ENCODE measurements at regions not wholly inside any gene's neighbourhood (a gene's known extent, or its start where the extent isn't known, plus 50 kb on each side); places are given as distances from the start of the nearest gene placed in this dataset.

DNA sequence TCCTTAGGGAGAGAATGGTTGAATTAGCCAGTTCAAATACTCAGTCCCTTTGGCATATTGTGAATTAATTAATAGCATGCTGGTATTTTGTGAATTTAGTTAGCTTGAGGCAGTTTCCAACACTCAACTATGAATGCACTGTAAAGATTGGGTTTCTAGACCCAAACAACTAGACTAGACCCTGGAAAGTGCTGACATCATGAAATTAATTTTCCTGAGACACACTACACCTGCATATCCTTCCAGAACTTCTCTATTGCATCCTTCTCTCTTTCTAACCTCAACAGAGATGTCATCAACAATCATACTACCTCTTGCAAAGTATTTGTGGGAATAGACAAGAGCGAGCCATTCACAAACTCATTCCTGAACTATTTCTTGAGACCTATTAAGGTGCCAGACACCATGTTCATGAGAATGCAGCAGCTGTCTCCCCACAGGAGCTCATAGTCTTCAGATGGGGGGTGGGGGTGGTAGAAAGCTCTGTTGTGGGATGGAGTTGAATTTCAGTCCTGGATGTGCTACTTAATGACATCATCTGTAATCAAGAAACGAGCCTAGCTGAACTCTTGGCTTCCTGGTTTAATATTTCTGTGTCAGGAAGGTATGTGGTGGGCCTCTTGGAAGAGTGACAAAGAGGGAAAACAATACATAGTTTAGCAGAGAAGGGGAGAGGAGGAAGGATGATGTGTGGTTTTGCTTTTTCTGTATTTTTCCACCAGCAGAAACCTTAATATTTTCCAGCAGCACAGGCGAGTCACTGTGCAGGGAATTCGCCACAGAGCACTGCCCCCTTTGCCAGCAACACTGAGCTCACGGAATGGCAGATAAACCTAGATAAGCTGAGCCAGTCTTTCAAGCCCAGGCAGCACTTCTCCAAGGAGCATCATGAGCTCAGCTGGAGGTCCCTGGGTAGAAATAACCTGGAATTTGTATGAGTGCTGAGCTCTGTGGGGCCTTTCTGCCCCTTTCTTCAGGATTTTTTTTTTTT, 53.1 kb upstream of the CYSLTR2 start:
- Histone ChIP-seq H3K36me3 (no peaks in the 10 kb centered on the region), H3K27me3 (replicated peaks in 1 of 7) (no peaks in the 10 kb centered on the region), H3K4me1 (peaks cover 0 to 2% (median 0%) of the 10 kb centered on the region in 6 donors), H3K27ac (no peak overlapping the region), H3K4me3 (no peak overlapping the region), H3K9me3 (peaks cover 0 to 18% (median 8%) of the 10 kb centered on the region in 8 donors)
- TF ChIP-seq POLR2AphosphoS5 (IDR thresholded peaks at IDR 0.05) (no peak), POLR2A (IDR thresholded peaks at IDR 0.05) (no peak)
- TF ChIP-seq, protein P1, sequence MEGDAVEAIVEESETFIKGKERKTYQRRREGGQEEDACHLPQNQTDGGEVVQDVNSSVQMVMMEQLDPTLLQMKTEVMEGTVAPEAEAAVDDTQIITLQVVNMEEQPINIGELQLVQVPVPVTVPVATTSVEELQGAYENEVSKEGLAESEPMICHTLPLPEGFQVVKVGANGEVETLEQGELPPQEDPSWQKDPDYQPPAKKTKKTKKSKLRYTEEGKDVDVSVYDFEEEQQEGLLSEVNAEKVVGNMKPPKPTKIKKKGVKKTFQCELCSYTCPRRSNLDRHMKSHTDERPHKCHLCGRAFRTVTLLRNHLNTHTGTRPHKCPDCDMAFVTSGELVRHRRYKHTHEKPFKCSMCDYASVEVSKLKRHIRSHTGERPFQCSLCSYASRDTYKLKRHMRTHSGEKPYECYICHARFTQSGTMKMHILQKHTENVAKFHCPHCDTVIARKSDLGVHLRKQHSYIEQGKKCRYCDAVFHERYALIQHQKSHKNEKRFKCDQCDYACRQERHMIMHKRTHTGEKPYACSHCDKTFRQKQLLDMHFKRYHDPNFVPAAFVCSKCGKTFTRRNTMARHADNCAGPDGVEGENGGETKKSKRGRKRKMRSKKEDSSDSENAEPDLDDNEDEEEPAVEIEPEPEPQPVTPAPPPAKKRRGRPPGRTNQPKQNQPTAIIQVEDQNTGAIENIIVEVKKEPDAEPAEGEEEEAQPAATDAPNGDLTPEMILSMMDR (IDR thresholded peaks at IDR 0.05 in 8 of 11, conservative IDR thresholded peaks at IDR 0.05 in 3 of 11) = no peak
- DNase-seq = no peak
- intact Hi-C loops (cut with DNase I; ENCODE audit: low total_unique reads) = no loop called here
- 47 to 59% (median 50%) methylated on average over 5 of the region's 5 CpGs for WGBS, 5 donors

DNA sequence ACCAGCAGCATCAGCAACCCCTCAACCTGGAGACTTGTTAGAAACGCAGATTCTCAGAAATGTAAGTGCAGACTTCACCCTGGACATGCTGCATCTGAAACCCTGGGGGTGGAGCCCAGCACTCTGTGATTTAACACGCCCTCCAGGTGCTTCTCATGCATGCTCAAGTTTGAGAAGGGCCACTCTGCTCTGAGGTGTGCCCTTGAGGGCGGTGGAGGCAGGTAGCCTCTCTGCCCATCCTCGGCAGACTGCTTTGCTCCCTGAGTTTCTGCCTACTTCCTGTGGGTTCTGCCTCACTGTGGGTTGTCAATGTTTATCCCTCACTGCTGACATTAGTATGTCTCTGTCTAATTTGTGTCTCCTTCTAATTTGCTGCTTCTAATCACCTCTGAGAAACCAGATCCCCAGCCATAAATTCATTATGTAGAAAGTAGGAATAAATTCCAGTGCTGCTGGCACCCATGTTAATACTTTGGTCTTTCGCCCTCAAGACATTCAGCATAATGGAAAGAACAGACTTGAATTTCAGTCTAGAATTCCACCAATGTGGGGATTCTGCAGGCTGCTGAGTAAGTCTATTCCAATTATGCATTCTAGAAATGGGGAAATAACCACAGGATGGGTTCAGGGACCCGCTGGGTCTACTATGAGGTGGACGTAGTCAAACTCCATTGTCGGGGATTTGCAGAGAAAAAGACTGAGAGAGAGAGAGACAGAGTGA, 51.3 kb upstream of the CYSLTR2 start:
- Histone ChIP-seq H3K9me3 (peaks cover 0 to 36% (median 26%) of the 10 kb centered on the region in 8 donors), H3K36me3 (no peaks in the 10 kb centered on the region), H3K4me1 (no peaks in the 10 kb centered on the region), H3K27ac (no peak overlapping the region), H3K27me3 (replicated peaks in 1 of 7) (no peaks in the 10 kb centered on the region), H3K4me3 (no peak overlapping the region)
- intact Hi-C loops (cut with DNase I; ENCODE audit: low total_unique reads) = no loop called here
- no peak for DNase-seq
- TF ChIP-seq, protein P1 (IDR thresholded peaks at IDR 0.05 in 8 of 11, conservative IDR thresholded peaks at IDR 0.05 in 3 of 11) = no peak
- TF ChIP-seq POLR2AphosphoS5 (IDR thresholded peaks at IDR 0.05) (no peak), POLR2A (IDR thresholded peaks at IDR 0.05) (no peak)
- 79 to 82% (median 81%) methylated on average over 8 of the region's 8 CpGs for WGBS, 5 donors

DNA sequence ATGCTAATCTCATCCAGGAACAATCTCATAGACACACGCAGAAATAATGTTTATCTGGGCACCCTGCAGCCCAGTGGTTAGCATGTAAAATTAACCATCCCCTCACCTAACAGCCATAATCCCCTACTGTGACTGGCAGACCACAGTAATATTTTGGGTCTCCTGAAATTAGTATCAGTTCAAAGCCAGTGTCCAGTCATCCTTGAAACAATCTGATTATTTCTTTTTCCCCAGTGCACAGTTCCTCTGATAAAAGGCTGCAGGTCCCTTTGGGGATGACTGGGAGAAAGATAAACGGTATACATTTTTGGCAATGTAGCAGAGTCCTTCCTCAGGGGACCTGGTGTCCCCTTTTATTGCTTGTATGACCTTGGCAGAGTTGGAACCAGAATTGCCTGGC, 50.4 kb upstream of the CYSLTR2 start:
- Histone ChIP-seq H3K36me3 (no peaks in the 10 kb centered on the region), H3K4me3 (no peak overlapping the region), H3K27me3 (replicated peaks in 1 of 7) (no peaks in the 10 kb centered on the region), H3K9me3 (peaks cover 0 to 37% (median 32%) of the 10 kb centered on the region in 8 donors), H3K4me1 (no peaks in the 10 kb centered on the region), H3K27ac (no peak overlapping the region)
- TF ChIP-seq, protein P1 (IDR thresholded peaks at IDR 0.05 in 8 of 11, conservative IDR thresholded peaks at IDR 0.05 in 3 of 11) = no peak
- TF ChIP-seq POLR2A (IDR thresholded peaks at IDR 0.05) (no peak), POLR2AphosphoS5 (IDR thresholded peaks at IDR 0.05) (no peak)
- intact Hi-C loops (cut with DNase I; ENCODE audit: low total_unique reads) = no loop called here
- WGBS, 5 donors = 58 to 70% (median 68%) methylated on average over 2 of the region's 2 CpGs
- no peak for DNase-seq
